ENCODE measurements at regions not wholly inside any gene's neighbourhood (a gene's known extent, or its start where the extent isn't known, plus 50 kb on each side); places are given as distances from the start of the nearest gene placed in this dataset.

GRCh38 chr13:48852911-48853727 is 122.6 kb upstream of the FNDC3A start:
- H3K4me1 ChIP-seq (ENCODE audit: control insufficient read depth, insufficient read depth, low read length), result no peaks in the 10 kb centered on the region
- H3K27me3 ChIP-seq (ENCODE audit: control insufficient read depth, insufficient read depth, low read length), result no peaks in the 10 kb centered on the region
- no peak overlapping the region for H3K9ac ChIP-seq (ENCODE audit: low read depth, low read length)
- H3K4me3 ChIP-seq (ENCODE audit: low read depth, low read length), result no peak overlapping the region
- H3K9me3 ChIP-seq (ENCODE audit: control insufficient read depth, insufficient read depth, low read length), result no peaks in the 10 kb centered on the region
- H3K36me3 ChIP-seq (ENCODE audit: control insufficient read depth, insufficient read depth, low read length), result no peaks in the 10 kb centered on the region

GRCh38 chr13:48853728-48854102 is 122.0 kb upstream of the FNDC3A start:
- no peak overlapping the region for H3K9ac ChIP-seq (ENCODE audit: low read depth, low read length)
- no peaks in the 10 kb centered on the region for H3K9me3 ChIP-seq (ENCODE audit: control insufficient read depth, insufficient read depth, low read length)
- H3K27me3 ChIP-seq (ENCODE audit: control insufficient read depth, insufficient read depth, low read length), result no peaks in the 10 kb centered on the region
- no peak overlapping the region for H3K4me3 ChIP-seq (ENCODE audit: low read depth, low read length)
- peaks cover 4% of the 10 kb centered on the region for H3K4me1 ChIP-seq (ENCODE audit: control insufficient read depth, insufficient read depth, low read length)
- H3K36me3 ChIP-seq (ENCODE audit: control insufficient read depth, insufficient read depth, low read length), result no peaks in the 10 kb centered on the region

- H3K36me3 ChIP-seq (ENCODE audit: control insufficient read depth, insufficient read depth, low read length), result no peaks in the 10 kb centered on the region
- no peak overlapping the region for H3K4me3 ChIP-seq (ENCODE audit: low read depth, low read length)
- no peaks in the 10 kb centered on the region for H3K27me3 ChIP-seq (ENCODE audit: control insufficient read depth, insufficient read depth, low read length)
- H3K9ac ChIP-seq (ENCODE audit: low read depth, low read length), result no peak overlapping the region
- H3K9me3 ChIP-seq (ENCODE audit: control insufficient read depth, insufficient read depth, low read length), result no peaks in the 10 kb centered on the region
- H3K4me1 ChIP-seq (ENCODE audit: control insufficient read depth, insufficient read depth, low read length), result peaks cover 13% of the 10 kb centered on the region
These were observed 118.1 kb upstream of the FNDC3A start for GRCh38 chr13:48857576-48857975.

- H3K4me3 ChIP-seq (ENCODE audit: low read depth, low read length), result no peak overlapping the region
- H3K27me3 ChIP-seq (ENCODE audit: control insufficient read depth, insufficient read depth, low read length), result no peaks in the 10 kb centered on the region
- H3K4me1 ChIP-seq (ENCODE audit: control insufficient read depth, insufficient read depth, low read length), result peaks cover 13% of the 10 kb centered on the region
- H3K9me3 ChIP-seq (ENCODE audit: control insufficient read depth, insufficient read depth, low read length), result no peaks in the 10 kb centered on the region
- H3K9ac ChIP-seq (ENCODE audit: low read depth, low read length), result no peak overlapping the region
- H3K36me3 ChIP-seq (ENCODE audit: control insufficient read depth, insufficient read depth, low read length), result no peaks in the 10 kb centered on the region
These were observed 117.4 kb upstream of the FNDC3A start for GRCh38 chr13:48858122-48858902.

- H3K36me3 ChIP-seq (ENCODE audit: control insufficient read depth, insufficient read depth, low read length), result no peaks in the 10 kb centered on the region
- no peak overlapping the region for H3K9ac ChIP-seq (ENCODE audit: low read depth, low read length)
- no peak overlapping the region for H3K4me3 ChIP-seq (ENCODE audit: low read depth, low read length)
- no peaks in the 10 kb centered on the region for H3K9me3 ChIP-seq (ENCODE audit: control insufficient read depth, insufficient read depth, low read length)
- no peaks in the 10 kb centered on the region for H3K27me3 ChIP-seq (ENCODE audit: control insufficient read depth, insufficient read depth, low read length)
- H3K4me1 ChIP-seq (ENCODE audit: control insufficient read depth, insufficient read depth, low read length), result peaks cover 13% of the 10 kb centered on the region
These were observed 116.2 kb upstream of the FNDC3A start for GRCh38 chr13:48859272-48860105.

GRCh38 chr13:48860364-48860763 is 115.3 kb upstream of the FNDC3A start:
- H3K27me3 ChIP-seq (ENCODE audit: control insufficient read depth, insufficient read depth, low read length), result no peaks in the 10 kb centered on the region
- no peak overlapping the region for H3K4me3 ChIP-seq (ENCODE audit: low read depth, low read length)
- no peaks in the 10 kb centered on the region for H3K36me3 ChIP-seq (ENCODE audit: control insufficient read depth, insufficient read depth, low read length)
- no peaks in the 10 kb centered on the region for H3K9me3 ChIP-seq (ENCODE audit: control insufficient read depth, insufficient read depth, low read length)
- no peak overlapping the region for H3K9ac ChIP-seq (ENCODE audit: low read depth, low read length)
- peaks cover 13% of the 10 kb centered on the region for H3K4me1 ChIP-seq (ENCODE audit: control insufficient read depth, insufficient read depth, low read length)

GRCh38 chr13:48862572-48862971 is 113.1 kb upstream of the FNDC3A start:
- H3K9me3 ChIP-seq (ENCODE audit: control insufficient read depth, insufficient read depth, low read length), result no peaks in the 10 kb centered on the region
- H3K4me3 ChIP-seq (ENCODE audit: low read depth, low read length), result no peak overlapping the region
- H3K27me3 ChIP-seq (ENCODE audit: control insufficient read depth, insufficient read depth, low read length), result no peaks in the 10 kb centered on the region
- no peak overlapping the region for H3K9ac ChIP-seq (ENCODE audit: low read depth, low read length)
- H3K4me1 ChIP-seq (ENCODE audit: control insufficient read depth, insufficient read depth, low read length), result peaks cover 13% of the 10 kb centered on the region
- no peaks in the 10 kb centered on the region for H3K36me3 ChIP-seq (ENCODE audit: control insufficient read depth, insufficient read depth, low read length)

- no peaks in the 10 kb centered on the region for H3K36me3 ChIP-seq (ENCODE audit: control insufficient read depth, insufficient read depth, low read length)
These were observed 111.6 kb upstream of the FNDC3A start for GRCh38 chr13:48864100-48864499.

GRCh38 chr13:48866249-48866648 is 109.5 kb upstream of the FNDC3A start:
- Histone ChIP-seq H3K4me1 (ENCODE audit: control insufficient read depth, insufficient read depth, low read length) (no peaks in the 10 kb centered on the region), H3K9ac (ENCODE audit: low read depth, low read length) (no peak overlapping the region), H3K9me3 (ENCODE audit: control insufficient read depth, insufficient read depth, low read length) (no peaks in the 10 kb centered on the region), H3K4me3 (ENCODE audit: low read depth, low read length) (no peak overlapping the region), H3K36me3 (ENCODE audit: control insufficient read depth, insufficient read depth, low read length) (no peaks in the 10 kb centered on the region), H3K27me3 (ENCODE audit: control insufficient read depth, insufficient read depth, low read length) (no peaks in the 10 kb centered on the region)

More at GRCh38 chr13:48864100-48864499, 111.6 kb upstream of the FNDC3A start:
- H3K9me3 ChIP-seq (ENCODE audit: control insufficient read depth, insufficient read depth, low read length), result no peaks in the 10 kb centered on the region
- H3K9ac ChIP-seq (ENCODE audit: low read depth, low read length), result no peak overlapping the region
- H3K27me3 ChIP-seq (ENCODE audit: control insufficient read depth, insufficient read depth, low read length), result no peaks in the 10 kb centered on the region
- H3K4me1 ChIP-seq (ENCODE audit: control insufficient read depth, insufficient read depth, low read length), result peaks cover 9% of the 10 kb centered on the region
- H3K4me3 ChIP-seq (ENCODE audit: low read depth, low read length), result no peak overlapping the region

GRCh38 chr13:48873081-48873480 is 102.6 kb upstream of the FNDC3A start:
- Histone ChIP-seq H3K27me3 (ENCODE audit: control insufficient read depth, insufficient read depth, low read length) (peaks cover 19% of the 10 kb centered on the region), H3K9ac (ENCODE audit: low read depth, low read length) (no peak overlapping the region), H3K4me1 (ENCODE audit: control insufficient read depth, insufficient read depth, low read length) (peaks cover 37% of the 10 kb centered on the region), H3K4me3 (ENCODE audit: low read depth, low read length) (no peak overlapping the region), H3K36me3 (ENCODE audit: control insufficient read depth, insufficient read depth, low read length) (no peaks in the 10 kb centered on the region), H3K9me3 (ENCODE audit: control insufficient read depth, insufficient read depth, low read length) (no peaks in the 10 kb centered on the region)

GRCh38 chr13:48873587-48873986 is 102.1 kb upstream of the FNDC3A start:
- no peaks in the 10 kb centered on the region for H3K36me3 ChIP-seq (ENCODE audit: control insufficient read depth, insufficient read depth, low read length)
- peaks cover 37% of the 10 kb centered on the region for H3K4me1 ChIP-seq (ENCODE audit: control insufficient read depth, insufficient read depth, low read length)
- H3K27me3 ChIP-seq (ENCODE audit: control insufficient read depth, insufficient read depth, low read length), result peaks cover 19% of the 10 kb centered on the region
- H3K9me3 ChIP-seq (ENCODE audit: control insufficient read depth, insufficient read depth, low read length), result no peaks in the 10 kb centered on the region
- H3K4me3 ChIP-seq (ENCODE audit: low read depth, low read length), result no peak overlapping the region
- H3K9ac ChIP-seq (ENCODE audit: low read depth, low read length), result no peak overlapping the region

Measured in iPS-15b (cell line).